Sigmoid colon (tissue), 6 donors: ENCODE measurements at regions not wholly inside any gene's neighbourhood (a gene's known extent, or its start where the extent isn't known, plus 50 kb on each side); places are given as distances from the start of the nearest gene placed in this dataset.

Source experiments
- DNase-seq: peaks from one replicate; pipeline ENCODE4 v3.0.0-alpha.2; 2019
- H3K27ac ChIP-seq, 4 donors: fragments of 200-600 bp; sonication (generic); one replicate each; pipeline ENCODE4 v1.5.1; 2016 to 2019; ENCODE audit warnings: mild to moderate bottlenecking in 1 of 4
- H3K27me3 ChIP-seq, 3 donors: fragments of 200-600 bp; sonication (generic); one replicate each; pipeline ENCODE4 v1.5.1; 2019; ENCODE audit warnings: mild to moderate bottlenecking in 1 of 3
- H3K36me3 ChIP-seq, 4 donors: fragments of 200-600 bp; sonication (generic); one replicate each; pipeline ENCODE4 v1.5.1; 2016 to 2019
- H3K4me1 ChIP-seq, 4 donors: fragments of 200-600 bp; sonication (generic); one replicate each; pipeline ENCODE4 v1.5.1; 2017 to 2019
- H3K4me3 ChIP-seq, 4 donors: fragments of 200-600 bp; sonication (generic); one replicate each; pipeline ENCODE4 v1.5.1; 2017 to 2019; ENCODE audit warnings: mild to moderate bottlenecking in 2 of 4, moderate library complexity in 1 of 4
- H3K9me3 ChIP-seq, 4 donors: fragments of 200-600 bp in 3 of 4; sonication (generic) in 3 of 4; one replicate each; pipeline versions ENCODE4 v1.5.1 to v1.6.1; 2013 to 2019
- EP300 ChIP-seq, 4 donors: sonication (generic); formaldehyde crosslinking; IDR thresholded peaks; one replicate each; pipeline ENCODE4 v1.6.1; 2017; ENCODE audit warnings: antibody characterized with exemption in 4 of 4
- POLR2A ChIP-seq, 2 donors: fragments of 450-650 bp; IDR thresholded peaks; one replicate each; pipeline ENCODE4 v1.6.1; 2016; ENCODE audit warnings: antibody characterized with exemption in 2 of 2, mild to moderate bottlenecking in 2 of 2, moderate library complexity in 2 of 2
- POLR2AphosphoS5 ChIP-seq, 4 donors: sonication (generic); formaldehyde crosslinking; IDR thresholded peaks; one replicate each; pipeline ENCODE4 v1.6.1; 2017; ENCODE audit warnings: antibody characterized with exemption in 4 of 4
- WGBS, 2 donors: extraction: QIAGEN DNeasy Blood & Tissue Kit; methylation state at CpG; one replicate each; pipeline ENCODE4 v1.1.7; 2013; 5-methylcytosine and 5-hydroxymethylcytosine counted together
- intact Hi-C: fragments of 100-400 bp; cut with DNase I; formaldehyde crosslinking; loops from one replicate; pipeline ENCODE4 v1.15.1; 2023
- TF ChIP-seq, protein P1 (sequence below), 4 experiments: fragments of 450-650 bp in 3 of 4; fragments of 200-600 bp in 1 of 4; IDR thresholded peaks; one replicate each; pipeline ENCODE4 v1.5.1; 2016 to 2019; ENCODE audit warnings: antibody characterized with exemption in 4 of 4, mild to moderate bottlenecking in 3 of 4, moderate library complexity in 2 of 4
- donor health status: healthy with polysubstance abuse.
- donor health status: healthy.

DNA sequence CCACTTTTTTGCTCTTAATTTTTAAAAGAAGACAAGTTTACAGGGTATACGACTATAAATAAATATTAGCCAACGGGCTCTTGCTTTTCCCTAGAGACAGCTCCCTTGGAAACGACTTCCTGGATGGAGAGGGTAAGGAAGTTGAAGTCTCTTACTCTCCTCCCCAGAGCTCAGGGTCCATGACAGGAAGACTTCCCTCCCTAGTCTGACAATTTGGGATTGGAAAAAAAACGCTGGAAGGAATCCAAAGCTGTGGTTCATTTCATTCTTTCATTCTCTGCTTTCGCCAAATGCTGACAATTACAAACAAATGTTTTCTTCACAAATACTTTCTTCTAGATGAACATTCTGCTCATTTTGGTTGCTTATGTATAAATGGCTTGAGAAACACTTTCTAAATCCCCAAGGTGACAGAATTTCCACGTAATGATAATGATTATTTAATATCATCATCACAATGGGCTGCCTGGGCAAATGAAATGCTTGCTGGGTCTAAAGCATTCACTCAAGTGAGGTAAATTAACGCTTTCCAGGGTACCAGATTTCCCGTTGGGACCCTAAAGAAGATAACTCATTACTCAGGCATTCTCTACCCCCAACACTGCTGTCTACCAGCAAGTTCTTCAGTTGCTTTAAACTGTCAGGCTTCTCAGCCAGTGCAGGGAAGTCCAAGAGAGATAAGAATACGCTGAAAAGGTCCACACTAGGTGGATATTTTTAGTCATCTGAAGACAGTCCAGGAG lies 139.8 kb upstream of the SLC30A5 start:
- no peaks in the 10 kb centered on the region for H3K27me3 ChIP-seq
- peak overlapping the region in 2 of 4 donors; percentile 7 to 12 for H3K27ac ChIP-seq
- no peak for DNase-seq
- H3K4me3 ChIP-seq: no peak overlapping the region
- H3K9me3 ChIP-seq: no peaks in the 10 kb centered on the region
- peaks cover 0 to 8% (median 0%) of the 10 kb centered on the region in 4 donors for H3K4me1 ChIP-seq
- intact Hi-C loops: no loop called here
- TF ChIP-seq POLR2A (IDR thresholded peaks at IDR 0.05) (no peak), EP300 (IDR thresholded peaks at IDR 0.05) (no peak), POLR2AphosphoS5 (IDR thresholded peaks at IDR 0.05) (no peak)
- TF ChIP-seq, protein P1, sequence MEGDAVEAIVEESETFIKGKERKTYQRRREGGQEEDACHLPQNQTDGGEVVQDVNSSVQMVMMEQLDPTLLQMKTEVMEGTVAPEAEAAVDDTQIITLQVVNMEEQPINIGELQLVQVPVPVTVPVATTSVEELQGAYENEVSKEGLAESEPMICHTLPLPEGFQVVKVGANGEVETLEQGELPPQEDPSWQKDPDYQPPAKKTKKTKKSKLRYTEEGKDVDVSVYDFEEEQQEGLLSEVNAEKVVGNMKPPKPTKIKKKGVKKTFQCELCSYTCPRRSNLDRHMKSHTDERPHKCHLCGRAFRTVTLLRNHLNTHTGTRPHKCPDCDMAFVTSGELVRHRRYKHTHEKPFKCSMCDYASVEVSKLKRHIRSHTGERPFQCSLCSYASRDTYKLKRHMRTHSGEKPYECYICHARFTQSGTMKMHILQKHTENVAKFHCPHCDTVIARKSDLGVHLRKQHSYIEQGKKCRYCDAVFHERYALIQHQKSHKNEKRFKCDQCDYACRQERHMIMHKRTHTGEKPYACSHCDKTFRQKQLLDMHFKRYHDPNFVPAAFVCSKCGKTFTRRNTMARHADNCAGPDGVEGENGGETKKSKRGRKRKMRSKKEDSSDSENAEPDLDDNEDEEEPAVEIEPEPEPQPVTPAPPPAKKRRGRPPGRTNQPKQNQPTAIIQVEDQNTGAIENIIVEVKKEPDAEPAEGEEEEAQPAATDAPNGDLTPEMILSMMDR (IDR thresholded peaks at IDR 0.05): no peak
- no peaks in the 10 kb centered on the region for H3K36me3 ChIP-seq
- 64 to 82% methylated on average over 9 of the region's 9 CpGs for WGBS, 2 donors

DNA sequence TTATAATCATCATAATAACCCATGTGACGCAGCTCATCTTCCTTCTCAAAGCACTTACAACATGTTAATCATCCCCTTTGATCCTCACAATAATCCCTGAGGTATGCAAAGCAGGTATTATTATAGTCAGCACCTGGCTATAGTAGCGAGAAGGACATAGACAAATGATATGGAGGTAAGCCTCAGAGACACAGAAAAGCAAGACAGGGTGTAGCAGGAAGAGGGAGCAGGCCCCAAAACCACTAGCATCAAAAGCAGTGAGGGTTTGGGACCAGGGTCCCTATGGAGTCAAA lies 139.2 kb upstream of the SLC30A5 start:
- Histone ChIP-seq H3K36me3 (no peaks in the 10 kb centered on the region), H3K27ac (peak overlapping the region in 1 of 4 donors; percentile 12), H3K4me1 (peaks cover 0 to 8% (median 0%) of the 10 kb centered on the region in 4 donors), H3K4me3 (no peak overlapping the region), H3K27me3 (no peaks in the 10 kb centered on the region), H3K9me3 (no peaks in the 10 kb centered on the region)
- 87 to 91% methylated on average over 2 of the region's 2 CpGs for WGBS, 2 donors
- intact Hi-C loops: no loop called here
- no peak for DNase-seq
- TF ChIP-seq POLR2A (IDR thresholded peaks at IDR 0.05) (no peak), POLR2AphosphoS5 (IDR thresholded peaks at IDR 0.05) (no peak), EP300 (IDR thresholded peaks at IDR 0.05) (no peak)
- TF ChIP-seq, protein P1 (IDR thresholded peaks at IDR 0.05): no peak

DNA sequence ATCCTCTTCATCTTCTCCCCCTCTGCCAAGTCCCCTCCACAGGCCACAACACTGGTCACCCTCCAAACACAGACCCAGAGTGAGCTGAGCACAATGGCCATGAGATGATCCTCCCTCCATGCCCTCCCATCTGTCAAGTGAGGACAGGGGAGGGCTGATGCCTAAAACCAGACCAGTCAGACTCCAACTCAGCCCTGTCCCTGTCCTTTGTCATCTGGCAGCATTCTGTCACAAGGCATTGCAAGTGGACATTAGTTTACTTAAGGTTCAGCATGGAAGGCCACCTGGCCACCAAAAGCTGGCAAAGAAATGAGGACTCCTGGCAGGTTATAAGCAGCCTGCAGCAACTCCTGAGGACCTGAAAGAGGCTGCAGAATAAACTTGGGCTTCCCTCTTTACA lies 136.2 kb upstream of the SLC30A5 start:
- H3K27ac ChIP-seq: no peak overlapping the region
- no peak for TF ChIP-seq EP300 (IDR thresholded peaks at IDR 0.05)
- TF ChIP-seq POLR2AphosphoS5 (IDR thresholded peaks at IDR 0.05): no peak
- TF ChIP-seq, protein P1 (IDR thresholded peaks at IDR 0.05): no peak
- TF ChIP-seq POLR2A (IDR thresholded peaks at IDR 0.05): no peak
- no peaks in the 10 kb centered on the region for H3K9me3 ChIP-seq
- peaks cover 0 to 14% (median 4%) of the 10 kb centered on the region in 4 donors for H3K4me1 ChIP-seq
- intact Hi-C loops: no loop called here
- no peaks in the 10 kb centered on the region for H3K36me3 ChIP-seq
- no peak overlapping the region for H3K4me3 ChIP-seq
- DNase-seq: no peak
- H3K27me3 ChIP-seq: no peaks in the 10 kb centered on the region

DNA sequence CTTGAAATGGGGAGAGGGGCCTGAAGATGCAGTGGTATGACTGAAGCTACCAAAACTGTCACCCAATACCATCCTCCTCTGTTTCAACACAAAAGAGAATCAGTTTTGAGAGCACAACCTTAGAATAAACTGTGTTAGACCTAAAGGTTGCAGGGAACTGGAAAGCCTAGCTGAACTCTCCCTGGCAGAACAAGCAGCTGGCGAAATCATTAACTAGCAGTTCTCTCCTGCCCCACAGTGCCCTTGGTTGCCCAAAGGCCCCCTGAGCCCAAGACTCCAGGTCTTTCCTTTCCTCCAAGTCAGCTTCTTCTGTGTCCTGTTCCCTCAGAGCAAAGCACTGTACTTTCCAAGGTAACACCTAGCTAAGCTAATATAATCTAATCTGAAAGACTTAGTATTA lies 135.4 kb upstream of the SLC30A5 start:
- Histone ChIP-seq H3K4me1 (peaks cover 0 to 11% (median 9%) of the 10 kb centered on the region in 4 donors), H3K9me3 (no peaks in the 10 kb centered on the region), H3K27ac (no peak overlapping the region), H3K27me3 (no peaks in the 10 kb centered on the region), H3K4me3 (no peak overlapping the region), H3K36me3 (no peaks in the 10 kb centered on the region)
- no peak for TF ChIP-seq EP300 (IDR thresholded peaks at IDR 0.05)
- TF ChIP-seq, protein P1 (IDR thresholded peaks at IDR 0.05): no peak
- TF ChIP-seq POLR2A (IDR thresholded peaks at IDR 0.05): no peak
- TF ChIP-seq POLR2AphosphoS5 (IDR thresholded peaks at IDR 0.05): no peak
- 79 to 93% methylated on average over 1 of the region's 1 CpG for WGBS, 2 donors
- no peak for DNase-seq
- intact Hi-C loops: no loop called here

DNA sequence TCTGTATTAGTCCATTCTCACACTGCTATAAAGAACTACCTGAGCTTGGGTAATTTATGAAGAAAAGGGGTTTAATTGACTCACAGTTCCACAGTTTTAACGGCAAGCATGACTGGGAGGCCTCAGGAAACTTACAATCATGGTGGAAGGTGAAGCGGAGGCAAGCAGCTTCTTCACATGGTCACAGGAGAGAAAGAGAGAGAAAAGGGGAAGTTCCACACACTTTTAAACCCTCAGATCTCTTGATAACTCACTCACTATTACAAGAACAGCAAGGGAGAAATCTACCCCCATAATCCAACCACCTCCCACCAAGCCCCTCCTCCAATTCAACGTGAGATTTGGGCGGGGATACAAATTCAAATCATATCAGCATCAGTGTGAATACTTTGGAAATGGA lies 133.4 kb upstream of the SLC30A5 start:
- H3K36me3 ChIP-seq: no peaks in the 10 kb centered on the region
- no peaks in the 10 kb centered on the region for H3K9me3 ChIP-seq
- 60 to 62% methylated on average over 4 of the region's 4 CpGs for WGBS, 2 donors
- H3K4me1 ChIP-seq: peaks cover 0 to 9% (median 8%) of the 10 kb centered on the region in 4 donors
- no peak overlapping the region for H3K4me3 ChIP-seq
- no peak overlapping the region for H3K27ac ChIP-seq
- no peak for DNase-seq
- intact Hi-C loops: no loop called here
- H3K27me3 ChIP-seq: no peaks in the 10 kb centered on the region
- no peak for TF ChIP-seq EP300 (IDR thresholded peaks at IDR 0.05)
- TF ChIP-seq, protein P1 (IDR thresholded peaks at IDR 0.05): no peak
- no peak for TF ChIP-seq POLR2AphosphoS5 (IDR thresholded peaks at IDR 0.05)
- TF ChIP-seq POLR2A (IDR thresholded peaks at IDR 0.05): no peak
